LoVo (cell line): ENCODE measurements at regions not wholly inside any gene's neighbourhood (a gene's known extent, or its start where the extent isn't known, plus 50 kb on each side); places are given as distances from the start of the nearest gene placed in this dataset.

Experiments used
- DNase-seq: peaks from one replicate; pipeline ENCODE4 v3.0.0-alpha.2; 2016; ENCODE audit warnings: low spot score

- DNase-seq = no peak
Measured at GRCh38 chr2:13877571-13877970, 754.9 kb upstream of the LRATD1 start.

GRCh38 chr2:13884291-13884976, 748.1 kb upstream of the LRATD1 start:
- DNase-seq = no peak

GRCh38 chr2:13901526-13901925, 731.0 kb upstream of the LRATD1 start:
- DNase-seq = no peak

GRCh38 chr2:13905831-13906230, 726.7 kb upstream of the LRATD1 start:
- no peak for DNase-seq

GRCh38 chr2:13916066-13916465, 716.5 kb upstream of the LRATD1 start:
- DNase-seq = no peak

- DNase-seq = no peak
Measured at GRCh38 chr2:13917958-13918357, 714.6 kb upstream of the LRATD1 start.

- no peak for DNase-seq
Measured at GRCh38 chr2:13919981-13920382, 712.5 kb upstream of the LRATD1 start.

- no peak for DNase-seq
Measured at GRCh38 chr2:13921245-13921644, 711.3 kb upstream of the LRATD1 start.

- no peak for DNase-seq
Measured at GRCh38 chr2:13923823-13924222, 708.7 kb upstream of the LRATD1 start.

GRCh38 chr2:13942111-13942510, 690.4 kb upstream of the LRATD1 start:
- no peak for DNase-seq

GRCh38 chr2:13950761-13951160, 681.8 kb upstream of the LRATD1 start:
- no peak for DNase-seq

- DNase-seq = peak; percentile 15
Measured at GRCh38 chr2:13968811-13969210, 663.7 kb upstream of the LRATD1 start.

- DNase-seq = no peak
Measured at GRCh38 chr2:13986119-13986720, 646.3 kb upstream of the LRATD1 start.

- DNase-seq = no peak
Measured at GRCh38 chr2:13996527-13996926, 636.0 kb upstream of the LRATD1 start.

GRCh38 chr2:14011190-14011589, 621.3 kb upstream of the LRATD1 start:
- no peak for DNase-seq

GRCh38 chr2:14015113-14015630, 617.3 kb upstream of the LRATD1 start:
- DNase-seq = no peak

- DNase-seq = peak; percentile 10
Measured at GRCh38 chr2:14016289-14016955, 616.1 kb upstream of the LRATD1 start.

- DNase-seq = no peak
Measured at GRCh38 chr2:14018620-14019019, 613.9 kb upstream of the LRATD1 start.

GRCh38 chr2:14023558-14023957, 609.0 kb upstream of the LRATD1 start:
- no peak for DNase-seq

GRCh38 chr2:14039134-14039533, 593.4 kb upstream of the LRATD1 start:
- no peak for DNase-seq

- no peak for DNase-seq
Measured at GRCh38 chr2:14047491-14047890, 585.0 kb upstream of the LRATD1 start.

- no peak for DNase-seq
Measured at GRCh38 chr2:14051401-14051800, 581.1 kb upstream of the LRATD1 start.

GRCh38 chr2:14053105-14053504, 579.4 kb upstream of the LRATD1 start:
- DNase-seq = no peak
